Mucosa of descending colon (tissue), 3 donors: ENCODE measurements at regions not wholly inside any gene's neighbourhood (a gene's known extent, or its start where the extent isn't known, plus 50 kb on each side); places are given as distances from the start of the nearest gene placed in this dataset.

Experiments used
- ATAC-seq: fragments of 200-7000 bp; cut with Tn5 transposase; one replicate; pipeline ENCODE4 v1.9.1; 2020; ENCODE audit warnings: mild to moderate bottlenecking, moderate library complexity
- DNase-seq, 3 donors: peaks; one replicate each; pipeline ENCODE4 v3.0.0-alpha.2; 2020
- H3K36me3 ChIP-seq: fragments of 200-600 bp; one replicate; pipeline ENCODE4 v1.8.0; 2021; ENCODE audit warnings: low read depth, mild to moderate bottlenecking
- H3K4me1 ChIP-seq: fragments of 200-600 bp; one replicate; pipeline ENCODE4 v1.8.0; 2021; ENCODE audit warnings: low read depth, mild to moderate bottlenecking
- H3K4me3 ChIP-seq: fragments of 200-600 bp; one replicate; pipeline ENCODE4 v1.8.0; 2021; ENCODE audit warnings: mild to moderate bottlenecking
- H3K9me3 ChIP-seq: fragments of 200-600 bp; one replicate; pipeline ENCODE4 v1.8.0; 2021; ENCODE audit warnings: mild to moderate bottlenecking
- intact Hi-C, 2 donors: fragments of 100-400 bp; cut with DNase I in 1 of 2; cut with micrococcal nuclease in 1 of 2; formaldehyde crosslinking; loops; one replicate each; pipeline versions ENCODE4 v1.11.0 to v1.11.1; 2022; cut with DNase I, micrococcal nuclease
- TF ChIP-seq, protein P1 (sequence below): fragments of 200-600 bp; IDR thresholded peaks from one replicate; pipeline ENCODE4 v1.8.0; 2022; ENCODE audit warnings: antibody characterized with exemption, mild to moderate bottlenecking
- donor health status: DM: no; HTN: no; CAD: no; lungs with moderate emphysema.
- donor health status: DM: no; HTN: no; CAD: no.
- donor health status: DM: no; HTN: yes; CAD: no.

DNA sequence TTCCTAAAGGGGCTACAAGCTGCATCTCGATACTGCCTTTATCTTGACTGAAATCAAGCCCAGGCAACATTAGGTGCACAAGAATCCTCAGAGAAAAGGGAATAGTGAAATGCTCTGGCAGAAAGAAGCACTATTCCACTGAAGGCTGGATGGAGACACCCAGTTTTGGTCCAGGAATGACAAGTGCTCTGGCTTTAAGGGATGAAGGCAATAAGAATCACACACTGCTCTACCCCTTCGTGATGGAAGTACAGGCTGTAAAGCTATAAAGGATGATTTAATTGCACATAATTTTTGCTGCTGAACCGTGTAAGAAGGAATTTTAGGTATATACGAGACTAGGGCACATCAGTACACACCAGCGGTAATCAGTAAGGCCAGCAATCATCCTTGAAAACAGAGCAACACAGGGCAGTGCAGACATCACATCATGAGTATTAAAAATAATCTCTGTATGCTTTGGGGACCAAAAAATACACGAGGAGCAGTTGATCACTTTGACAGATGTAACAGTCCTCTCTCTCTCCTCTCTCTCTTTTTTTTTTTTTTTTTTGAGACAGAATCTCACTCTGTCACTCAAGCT is 414.6 kb upstream of the TBL1XR1 start:
- DNase-seq: no peak
- H3K4me3 ChIP-seq: no peak overlapping the region
- TF ChIP-seq, protein P1, sequence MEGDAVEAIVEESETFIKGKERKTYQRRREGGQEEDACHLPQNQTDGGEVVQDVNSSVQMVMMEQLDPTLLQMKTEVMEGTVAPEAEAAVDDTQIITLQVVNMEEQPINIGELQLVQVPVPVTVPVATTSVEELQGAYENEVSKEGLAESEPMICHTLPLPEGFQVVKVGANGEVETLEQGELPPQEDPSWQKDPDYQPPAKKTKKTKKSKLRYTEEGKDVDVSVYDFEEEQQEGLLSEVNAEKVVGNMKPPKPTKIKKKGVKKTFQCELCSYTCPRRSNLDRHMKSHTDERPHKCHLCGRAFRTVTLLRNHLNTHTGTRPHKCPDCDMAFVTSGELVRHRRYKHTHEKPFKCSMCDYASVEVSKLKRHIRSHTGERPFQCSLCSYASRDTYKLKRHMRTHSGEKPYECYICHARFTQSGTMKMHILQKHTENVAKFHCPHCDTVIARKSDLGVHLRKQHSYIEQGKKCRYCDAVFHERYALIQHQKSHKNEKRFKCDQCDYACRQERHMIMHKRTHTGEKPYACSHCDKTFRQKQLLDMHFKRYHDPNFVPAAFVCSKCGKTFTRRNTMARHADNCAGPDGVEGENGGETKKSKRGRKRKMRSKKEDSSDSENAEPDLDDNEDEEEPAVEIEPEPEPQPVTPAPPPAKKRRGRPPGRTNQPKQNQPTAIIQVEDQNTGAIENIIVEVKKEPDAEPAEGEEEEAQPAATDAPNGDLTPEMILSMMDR: no peak
- no peaks in the 10 kb centered on the region for H3K36me3 ChIP-seq
- peaks cover 12% of the 10 kb centered on the region for H3K4me1 ChIP-seq
- ATAC-seq: peak; percentile 55
- H3K9me3 ChIP-seq: no peaks in the 10 kb centered on the region
- intact Hi-C loops: no loop called here

GRCh38 chr3:177613901-177614300 is 416.6 kb upstream of the TBL1XR1 start:
- Histone ChIP-seq H3K36me3 (no peaks in the 10 kb centered on the region), H3K4me1 (peaks cover 12% of the 10 kb centered on the region), H3K4me3 (no peak overlapping the region), H3K9me3 (no peaks in the 10 kb centered on the region)
- TF ChIP-seq, protein P1: no peak
- intact Hi-C loops: no loop called here
- no peak for ATAC-seq
- no peak for DNase-seq

DNA sequence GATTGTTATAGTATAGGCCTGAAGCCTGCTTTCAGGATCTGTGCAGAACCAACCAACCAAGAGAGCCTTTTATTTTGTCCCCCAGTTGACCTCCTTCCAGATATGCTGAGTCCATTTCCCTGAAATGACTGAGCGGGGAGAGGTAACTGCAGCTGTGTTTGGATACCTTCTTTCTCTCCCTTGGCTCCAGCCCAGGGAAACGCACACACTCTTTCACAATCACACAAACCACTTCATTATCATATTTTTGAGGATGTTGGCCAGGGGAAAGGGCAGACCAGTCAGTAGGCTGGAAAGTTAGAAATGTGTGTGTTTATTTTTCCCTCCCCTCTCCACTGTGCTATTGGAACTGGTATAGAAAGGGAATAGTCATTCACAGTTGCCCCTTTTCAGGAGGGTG is 417.7 kb upstream of the TBL1XR1 start:
- TF ChIP-seq, protein P1: no peak
- intact Hi-C loops: no loop called here
- no peak overlapping the region for H3K4me3 ChIP-seq
- peaks cover 12% of the 10 kb centered on the region for H3K4me1 ChIP-seq
- ATAC-seq (peak; percentile 73), DNase-seq (peak; percentile 40 to 58 (median 49))
- no peaks in the 10 kb centered on the region for H3K36me3 ChIP-seq
- no peaks in the 10 kb centered on the region for H3K9me3 ChIP-seq

- intact Hi-C loops: no loop called here
- Histone ChIP-seq H3K4me3 (no peak overlapping the region), H3K4me1 (peaks cover 2% of the 10 kb centered on the region), H3K9me3 (no peaks in the 10 kb centered on the region), H3K36me3 (no peaks in the 10 kb centered on the region)
- ATAC-seq: no peak
- DNase-seq: no peak
- TF ChIP-seq, protein P1: no peak
Observed at GRCh38 chr3:177618873-177619733, 421.8 kb upstream of the TBL1XR1 start.

- H3K4me1 ChIP-seq: peaks cover 7% of the 10 kb centered on the region
- H3K9me3 ChIP-seq: no peaks in the 10 kb centered on the region
- DNase-seq (no peak), ATAC-seq (no peak)
- TF ChIP-seq, protein P1: no peak
- H3K36me3 ChIP-seq: no peaks in the 10 kb centered on the region
- no peak overlapping the region for H3K4me3 ChIP-seq
- intact Hi-C loops: no loop called here
Observed at GRCh38 chr3:177620073-177620472, 422.8 kb upstream of the TBL1XR1 start.
